ENCODE measurements at regions not wholly inside any gene's neighbourhood (a gene's known extent, or its start where the extent isn't known, plus 50 kb on each side); places are given as distances from the start of the nearest gene placed in this dataset.

DNA sequence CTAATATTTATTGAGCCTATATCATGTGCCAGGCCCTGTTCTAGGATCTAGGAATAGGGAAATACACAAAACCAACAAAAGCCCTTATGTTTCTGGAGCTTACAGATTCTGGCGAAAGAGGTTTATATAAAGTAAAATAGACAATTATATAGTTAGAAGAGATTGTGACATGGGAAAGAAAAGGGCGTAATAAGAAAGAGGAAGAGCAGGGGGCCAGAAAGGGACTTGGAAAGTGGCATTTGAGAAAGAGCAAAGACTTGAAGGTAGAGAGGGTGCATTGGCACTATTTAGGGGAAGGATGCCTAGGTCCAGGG, 322.5 kb upstream of the FAM78B start (continued):
- TF ChIP-seq BRCA1 (IDR thresholded peaks at IDR 0.05; ENCODE audit: low read depth, low read length): no peak
- TF ChIP-seq TCF12 (IDR thresholded peaks at IDR 0.05; ENCODE audit: low read depth, low read length): no peak

All from H1 (cell line).